GM21737 (cell line): ENCODE measurements at regions not wholly inside any gene's neighbourhood (a gene's known extent, or its start where the extent isn't known, plus 50 kb on each side); places are given as distances from the start of the nearest gene placed in this dataset.

Experiments
- ATAC-seq: cut with Tn5 transposase; IDR thresholded peaks from one replicate; pipeline ENCODE4 v1.9.1; 2021; ENCODE audit warnings: mild to moderate bottlenecking, moderate library complexity; ENCODE audit not compliant: unreplicated experiment

- ATAC-seq = no peak
Measured at GRCh38 chr3:40642812-40643211, 118.1 kb downstream of the ZNF621 start.

DNA sequence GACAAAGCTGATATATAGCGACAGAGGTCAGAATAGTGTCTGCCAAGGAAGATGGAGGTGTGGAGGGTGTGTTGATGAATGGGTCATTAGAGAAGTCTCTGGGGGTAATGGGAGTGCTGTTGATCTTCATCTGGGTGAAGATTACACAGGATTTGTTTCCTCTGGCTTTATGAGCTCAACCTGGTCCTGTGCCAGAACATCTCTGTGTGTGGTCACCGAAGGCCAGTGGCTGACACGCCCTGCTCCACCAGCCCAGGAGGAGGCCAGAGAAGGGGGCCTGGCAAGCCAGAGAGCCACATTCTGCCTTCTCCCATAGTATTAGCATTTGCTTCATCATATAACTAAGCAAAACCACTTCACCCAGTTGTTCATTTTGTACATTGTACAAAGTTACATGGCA is 121.1 kb downstream of the ZNF621 start:
- ATAC-seq = no peak

DNA sequence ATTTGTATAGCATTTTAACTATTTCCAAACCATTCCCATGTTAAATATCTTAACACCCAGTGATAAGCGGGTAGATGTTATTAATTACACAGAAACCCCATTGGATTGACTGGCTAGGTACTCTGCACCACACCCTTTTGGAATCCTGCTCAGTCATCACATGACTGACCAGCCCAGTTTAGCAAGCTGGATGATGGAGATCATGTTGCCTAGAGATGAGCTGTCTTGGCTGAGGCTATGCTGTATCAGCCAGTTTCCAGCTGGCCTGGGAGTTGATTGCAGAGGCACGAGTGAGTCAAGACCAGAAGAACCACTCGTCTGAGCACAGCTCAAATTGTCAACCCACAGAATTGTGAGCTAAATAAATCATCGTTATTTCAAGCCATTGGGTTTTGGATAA is 124.6 kb downstream of the ZNF621 start:
- no peak for ATAC-seq

DNA sequence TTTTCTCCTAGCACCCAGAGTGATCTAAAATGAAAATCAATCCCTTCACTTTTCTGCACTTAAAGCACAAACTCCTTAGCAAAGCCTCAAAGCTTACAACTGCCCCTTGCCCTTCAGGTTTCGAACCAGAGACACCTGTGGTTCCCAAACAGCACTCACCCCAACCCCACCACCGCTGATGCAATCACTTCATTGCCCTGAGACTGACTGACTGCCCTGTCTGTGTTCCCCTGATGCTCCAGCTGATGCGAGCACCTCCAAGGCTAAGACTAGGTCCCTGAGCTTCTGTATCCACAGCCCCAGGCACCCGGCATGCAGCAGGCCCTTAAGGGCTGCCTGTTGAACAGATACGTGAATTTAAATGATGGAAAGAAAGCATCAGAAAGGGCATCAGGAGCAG is 127.3 kb downstream of the ZNF621 start:
- no peak for ATAC-seq

- no peak for ATAC-seq
Measured at GRCh38 chr3:40653001-40653400, 128.2 kb downstream of the ZNF621 start.

- no peak for ATAC-seq
Measured at GRCh38 chr3:40653878-40654277, 129.1 kb downstream of the ZNF621 start.

DNA sequence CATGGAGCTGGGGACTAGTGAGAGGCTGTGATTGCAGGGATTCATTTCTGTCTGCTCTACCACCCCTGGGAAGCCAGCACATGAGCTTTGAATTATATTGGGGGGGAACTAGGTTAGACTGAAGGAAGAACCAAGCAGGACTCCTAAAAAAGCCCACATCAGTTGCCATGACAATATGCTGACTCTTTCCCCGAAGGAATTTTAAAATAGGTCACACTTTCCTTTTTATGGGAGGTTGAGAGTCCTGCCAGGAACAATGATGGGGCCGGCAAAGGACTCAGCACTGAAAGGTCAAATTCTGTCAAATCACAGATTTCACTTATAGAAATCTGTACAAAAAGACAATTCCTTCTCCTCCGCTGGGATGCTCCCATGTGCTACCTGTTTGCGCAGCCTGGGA is 130.8 kb downstream of the ZNF621 start:
- no peak for ATAC-seq

DNA sequence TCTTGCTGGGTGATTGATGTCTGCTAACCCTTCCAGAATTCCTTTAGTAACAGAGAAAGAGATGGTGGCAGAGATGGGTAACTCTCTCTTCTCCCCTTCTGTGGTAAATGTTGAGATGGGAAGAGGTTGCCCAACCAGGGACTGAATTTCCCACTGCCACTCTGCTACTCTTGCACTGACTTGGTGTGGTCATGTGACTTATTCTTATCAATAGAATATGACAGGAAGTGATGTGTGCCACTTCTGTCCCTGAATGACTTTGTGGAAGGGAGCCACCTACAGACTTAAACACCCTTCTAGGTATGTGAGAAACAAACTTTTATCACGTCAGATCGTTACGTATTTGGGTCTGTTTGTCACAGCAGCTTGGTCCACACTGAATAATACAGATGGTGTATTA is 132.9 kb downstream of the ZNF621 start:
- ATAC-seq = no peak

- no peak for ATAC-seq
Measured at GRCh38 chr3:40658305-40658704, 133.5 kb downstream of the ZNF621 start.

DNA sequence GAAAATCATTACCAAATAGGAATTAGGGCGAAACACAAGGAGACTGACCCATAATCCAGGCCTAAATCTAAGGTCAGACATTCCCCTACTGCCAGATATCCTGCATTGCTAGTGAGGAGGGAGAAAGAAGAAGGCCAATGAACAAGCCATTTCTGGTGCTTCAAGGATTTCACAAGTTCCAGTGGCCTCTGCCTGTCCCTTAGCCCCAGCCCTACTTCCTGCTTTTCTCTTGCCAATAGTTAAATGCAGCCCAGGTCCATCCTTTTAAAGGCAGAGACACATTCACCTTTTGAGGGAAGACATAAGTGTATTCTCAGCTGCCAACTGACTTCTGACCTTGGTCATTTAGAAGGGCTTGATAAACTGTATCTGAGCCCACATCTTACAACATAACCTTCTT is 135.8 kb downstream of the ZNF621 start:
- no peak for ATAC-seq

DNA sequence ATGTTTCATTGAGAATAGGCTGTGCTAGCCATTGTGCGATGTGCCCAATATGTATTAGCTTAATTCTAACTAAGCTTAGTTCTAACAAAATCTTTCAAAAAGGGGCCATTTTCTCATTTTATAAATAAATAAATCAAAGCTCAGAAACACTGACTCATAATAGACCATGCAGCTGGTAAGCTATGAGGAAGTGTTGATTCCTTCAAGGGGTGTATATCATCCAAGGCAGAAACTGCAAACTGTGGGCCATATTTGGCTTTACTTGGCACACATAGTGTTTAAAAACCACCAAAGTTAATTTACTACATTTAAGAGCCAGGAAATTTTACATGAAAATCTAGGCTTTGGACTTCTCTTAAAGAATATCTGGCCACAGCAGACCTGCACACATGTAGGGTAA is 136.5 kb downstream of the ZNF621 start:
- ATAC-seq = no peak

DNA sequence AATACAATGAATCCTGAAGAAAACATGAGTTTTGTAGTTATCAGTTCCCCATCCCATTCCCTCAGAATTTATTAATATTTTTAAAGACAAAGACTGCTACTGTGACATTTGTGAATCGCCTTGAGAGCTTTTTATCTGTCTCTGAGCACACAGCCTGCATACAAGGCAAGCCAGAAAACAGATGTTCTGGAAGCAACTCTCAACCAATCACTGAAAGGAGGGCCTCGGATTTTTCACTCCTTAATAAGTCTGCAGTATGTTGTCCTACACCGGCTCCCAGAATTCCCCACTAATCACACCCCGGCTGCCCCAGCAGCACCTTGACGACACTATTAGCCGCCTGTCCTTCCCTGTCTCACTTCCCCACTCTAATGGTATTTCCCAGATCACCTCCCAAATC is 138.5 kb downstream of the ZNF621 start:
- ATAC-seq = no peak

DNA sequence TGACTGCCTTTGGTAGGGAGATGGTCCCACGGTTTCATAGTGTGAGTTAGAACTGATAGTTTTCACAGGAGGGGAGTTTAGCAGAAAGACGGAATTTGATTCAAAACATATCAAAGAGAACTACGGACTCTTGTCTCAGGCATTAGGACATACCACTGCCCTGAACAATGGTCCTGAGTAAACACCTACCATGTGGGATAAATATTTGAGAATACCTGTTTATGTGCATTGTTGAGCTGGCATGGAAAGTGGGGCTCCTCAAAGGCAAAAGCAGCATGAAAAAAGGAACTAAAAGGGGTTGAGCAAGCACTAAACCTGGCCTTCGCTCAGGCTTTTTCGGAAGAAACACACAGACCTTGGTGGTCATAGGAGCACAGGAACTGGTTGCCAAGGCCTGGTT is 144.4 kb downstream of the ZNF621 start:
- no peak for ATAC-seq

DNA sequence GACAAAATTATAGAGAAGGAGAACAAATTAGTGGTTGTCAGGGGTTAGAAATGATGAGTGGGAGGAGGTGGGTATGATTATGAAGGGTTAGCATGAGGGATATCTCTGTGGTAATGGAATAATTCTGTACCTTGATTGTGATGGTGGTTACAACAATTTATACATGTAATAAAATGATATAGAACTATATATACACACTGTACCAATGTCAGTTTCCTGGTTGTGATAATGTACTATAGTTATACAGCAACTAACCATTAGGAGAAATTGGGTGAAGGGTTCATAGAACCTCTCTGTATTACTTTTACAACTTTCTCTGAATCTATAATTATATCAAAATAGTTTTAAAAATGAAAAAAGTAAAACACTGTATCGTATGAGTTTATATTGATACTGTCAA is 148.1 kb downstream of the ZNF621 start:
- ATAC-seq = no peak

- ATAC-seq = no peak
Measured at GRCh38 chr3:40677321-40677720, 152.6 kb downstream of the ZNF621 start.

- no peak for ATAC-seq
Measured at GRCh38 chr3:40677749-40678148, 153.0 kb downstream of the ZNF621 start.

- ATAC-seq = no peak
Measured at GRCh38 chr3:40679290-40679689, 154.5 kb downstream of the ZNF621 start.

DNA sequence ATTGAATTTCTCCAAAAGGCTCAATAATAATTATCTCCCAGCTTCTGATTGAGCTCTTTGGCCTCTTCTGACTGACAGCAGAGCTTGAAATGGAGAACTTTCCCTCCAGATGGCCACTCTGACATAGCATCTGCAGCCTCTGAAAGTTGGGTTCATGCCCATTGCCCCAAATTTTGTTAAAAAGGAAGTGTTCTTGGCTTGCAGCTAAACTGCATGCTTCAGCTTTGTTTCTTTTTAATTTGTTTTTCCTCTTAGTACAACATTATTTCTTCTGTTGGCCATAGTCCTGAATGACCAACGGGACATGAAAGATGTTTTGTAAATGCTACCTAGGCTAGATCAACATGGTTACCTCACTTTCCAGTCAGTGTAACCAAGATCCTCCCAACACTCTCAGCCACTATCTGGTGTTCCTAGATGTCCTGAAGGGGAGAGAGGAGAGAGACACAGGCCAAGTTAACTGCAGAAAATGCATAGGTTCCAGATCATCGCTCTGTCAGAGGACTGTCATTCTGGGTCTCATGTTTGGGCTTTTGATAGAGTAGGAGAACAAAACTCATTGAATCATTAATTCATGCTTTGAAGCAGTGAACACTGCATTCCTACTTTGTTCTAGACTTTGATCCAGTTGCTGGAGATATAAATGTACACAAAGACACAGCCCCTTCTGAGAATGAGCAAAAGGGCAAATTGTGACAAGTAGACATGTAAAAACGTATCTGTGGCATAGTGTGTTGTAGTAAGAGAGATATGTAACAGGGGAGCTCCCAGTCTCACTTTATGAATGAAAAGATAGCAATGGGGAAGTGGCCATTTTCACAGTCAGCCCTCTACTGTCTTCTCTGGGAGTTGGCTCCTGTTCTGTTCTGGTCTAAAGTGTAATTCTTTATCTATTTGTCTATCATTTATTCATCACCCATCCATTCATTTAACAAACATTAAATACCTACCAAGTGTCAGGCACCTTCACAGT is 156.2 kb downstream of the ZNF621 start:
- no peak for ATAC-seq

DNA sequence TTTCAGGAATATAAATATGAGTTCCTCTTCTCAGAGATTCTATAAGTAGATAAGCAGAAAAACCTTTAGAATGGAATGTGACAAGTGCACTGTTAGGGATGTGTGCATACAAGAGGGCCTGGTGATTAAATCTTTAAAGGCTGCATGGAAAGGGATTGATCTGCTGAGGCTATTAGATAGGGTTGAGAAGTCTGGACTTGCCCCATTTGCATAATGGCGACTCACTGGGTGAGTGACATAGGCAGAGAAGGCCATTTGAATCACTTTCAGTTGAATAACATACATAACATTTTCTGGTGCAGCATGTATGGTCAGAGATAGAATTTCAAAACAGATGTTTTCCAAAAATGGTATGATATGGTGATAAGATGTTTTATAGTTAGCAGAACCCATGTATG is 156.9 kb downstream of the ZNF621 start:
- ATAC-seq = no peak

GRCh38 chr3:40689837-40690236 is 165.1 kb downstream of the ZNF621 start:
- no peak for ATAC-seq

DNA sequence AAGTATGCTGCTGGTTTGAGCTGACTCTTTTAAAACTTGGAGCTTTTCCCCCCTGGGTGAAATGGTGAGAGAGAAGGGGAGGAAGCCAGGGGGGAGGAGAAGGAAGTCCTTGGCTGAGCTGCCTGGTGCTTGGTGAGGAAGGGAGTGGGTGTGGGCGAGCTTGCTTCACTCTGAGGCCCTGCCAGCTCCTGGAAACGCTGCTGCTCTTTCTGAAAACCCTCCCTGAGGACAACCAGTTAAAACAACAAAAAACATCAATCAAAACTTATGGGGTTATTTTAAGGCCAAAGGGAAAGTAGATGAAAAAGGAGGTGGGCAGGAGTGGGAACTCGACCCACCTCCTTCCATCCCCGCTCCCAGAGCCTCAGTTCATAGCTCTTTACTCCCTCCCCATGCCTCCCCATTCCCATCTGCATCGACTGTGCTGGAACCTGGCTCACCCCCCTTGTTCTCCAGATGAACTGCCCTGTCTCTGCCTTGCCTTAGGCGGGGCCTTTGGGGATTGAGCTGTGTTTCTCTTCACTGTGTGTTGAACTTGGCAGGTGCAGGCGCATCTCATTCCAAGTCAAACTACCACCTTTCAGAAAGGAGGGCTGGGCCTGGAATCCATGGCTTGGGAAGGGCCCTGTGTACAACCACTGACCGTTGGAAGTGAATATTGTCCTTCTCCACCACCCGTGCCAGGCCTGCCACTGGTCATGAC is 166.1 kb downstream of the ZNF621 start:
- no peak for ATAC-seq

DNA sequence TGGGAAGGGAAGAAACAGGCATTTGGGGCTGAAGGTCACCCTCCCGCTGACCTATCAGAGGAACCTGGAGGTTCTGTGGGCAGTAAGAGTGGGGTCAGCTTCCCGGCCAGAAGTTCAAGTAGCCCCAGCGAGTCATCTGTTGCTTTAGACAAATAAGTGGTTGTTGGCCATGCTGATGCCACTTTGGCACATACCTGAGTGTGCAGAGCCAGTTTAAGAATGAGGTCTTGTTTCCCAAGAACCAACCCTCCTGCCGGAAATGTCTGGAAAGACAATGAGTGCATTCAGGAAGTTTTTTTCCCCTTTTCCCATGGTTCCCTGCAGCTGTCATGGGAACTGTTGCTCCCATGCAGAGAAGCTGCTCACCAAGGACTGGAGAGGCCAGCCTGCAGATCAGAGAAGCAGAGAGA is 166.7 kb downstream of the ZNF621 start:
- no peak for ATAC-seq
